Epidermal melanocyte (primary cell): ENCODE measurements at regions not wholly inside any gene's neighbourhood (a gene's known extent, or its start where the extent isn't known, plus 50 kb on each side); places are given as distances from the start of the nearest gene placed in this dataset.

Source experiments
- DNase-seq: peaks from one replicate; pipeline ENCODE4 v3.0.0; 2011; ENCODE audit warnings: low spot score; ENCODE audit not compliant: insufficient read length

DNA sequence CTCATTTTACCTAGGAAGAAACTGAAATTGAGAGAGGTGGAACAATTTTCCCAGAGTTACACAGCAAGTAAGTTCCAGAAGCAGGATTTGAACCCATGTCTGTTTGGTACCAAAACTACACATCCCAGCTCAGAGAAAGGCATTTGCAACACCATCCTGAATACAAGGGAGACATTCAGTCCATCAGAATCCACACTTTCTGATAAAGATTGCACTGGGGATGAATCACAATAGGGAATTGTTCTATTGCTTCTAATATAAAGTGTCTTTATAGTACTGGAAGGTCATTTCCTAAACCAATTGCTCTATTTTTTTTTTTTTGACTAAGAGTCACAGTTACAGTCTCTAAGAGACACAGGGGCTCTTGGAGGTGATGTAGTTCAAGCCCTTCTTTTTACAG, 208.1 kb upstream of the CADM1 start:
- DNase-seq, result no peak

DNA sequence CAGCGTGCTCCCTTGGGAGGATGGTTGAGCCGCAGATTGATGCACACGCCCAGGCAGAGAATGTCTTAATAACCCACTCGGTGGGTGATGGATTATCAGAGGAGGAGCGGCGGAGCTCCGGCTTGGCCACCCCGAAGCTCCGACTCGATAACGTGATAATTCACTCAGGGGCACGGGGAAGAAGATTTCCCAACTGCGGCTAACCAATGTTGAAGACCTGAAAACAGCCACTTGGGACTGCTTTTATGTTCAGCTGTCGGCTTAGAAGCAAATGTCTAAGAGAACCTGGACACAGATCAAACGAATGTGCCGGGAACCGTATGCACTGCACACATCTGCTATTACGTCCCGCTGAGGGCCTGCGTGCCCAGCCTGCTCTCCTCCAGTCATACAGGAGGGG, 206.8 kb upstream of the CADM1 start:
- no peak for DNase-seq

DNA sequence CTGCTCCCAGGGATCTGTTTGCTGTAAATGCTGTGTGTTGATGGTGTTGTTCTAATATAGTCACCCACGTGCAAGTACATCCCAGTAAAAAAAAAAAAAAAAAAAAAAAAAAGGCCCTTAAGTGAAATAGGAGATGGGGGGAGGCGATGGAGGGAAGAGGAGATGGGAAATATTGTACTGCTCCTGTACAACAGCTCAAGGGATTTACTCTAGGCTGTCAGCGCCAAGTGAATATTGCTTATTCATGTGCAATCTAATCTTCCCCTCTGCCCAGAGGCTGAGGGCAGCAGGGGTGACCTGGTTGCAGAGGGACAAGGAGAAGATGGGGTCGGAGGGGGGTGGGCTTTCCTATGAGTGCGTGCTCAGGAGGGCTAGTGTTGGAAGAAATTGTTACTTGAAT, 206.2 kb upstream of the CADM1 start:
- no peak for DNase-seq

DNA sequence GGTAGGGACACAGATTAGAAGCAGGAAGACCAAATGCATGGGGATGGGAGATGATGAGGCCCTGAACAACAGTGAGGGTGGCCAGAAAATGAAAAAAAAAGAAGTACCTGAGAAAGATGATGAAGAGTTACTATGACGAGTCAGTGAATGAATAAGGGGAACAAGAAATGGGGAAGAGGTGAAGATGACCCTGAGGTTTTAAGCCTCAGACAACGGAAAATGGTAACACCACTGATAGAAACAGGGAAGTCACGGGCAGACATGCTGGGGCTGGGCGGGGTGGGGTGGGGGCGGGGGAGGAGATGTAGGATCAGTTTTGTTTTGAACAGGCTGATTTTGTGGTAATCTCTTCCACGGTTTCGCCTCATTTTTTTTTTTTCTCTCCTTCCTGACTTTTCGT, 205.1 kb upstream of the CADM1 start:
- DNase-seq, result no peak

DNA sequence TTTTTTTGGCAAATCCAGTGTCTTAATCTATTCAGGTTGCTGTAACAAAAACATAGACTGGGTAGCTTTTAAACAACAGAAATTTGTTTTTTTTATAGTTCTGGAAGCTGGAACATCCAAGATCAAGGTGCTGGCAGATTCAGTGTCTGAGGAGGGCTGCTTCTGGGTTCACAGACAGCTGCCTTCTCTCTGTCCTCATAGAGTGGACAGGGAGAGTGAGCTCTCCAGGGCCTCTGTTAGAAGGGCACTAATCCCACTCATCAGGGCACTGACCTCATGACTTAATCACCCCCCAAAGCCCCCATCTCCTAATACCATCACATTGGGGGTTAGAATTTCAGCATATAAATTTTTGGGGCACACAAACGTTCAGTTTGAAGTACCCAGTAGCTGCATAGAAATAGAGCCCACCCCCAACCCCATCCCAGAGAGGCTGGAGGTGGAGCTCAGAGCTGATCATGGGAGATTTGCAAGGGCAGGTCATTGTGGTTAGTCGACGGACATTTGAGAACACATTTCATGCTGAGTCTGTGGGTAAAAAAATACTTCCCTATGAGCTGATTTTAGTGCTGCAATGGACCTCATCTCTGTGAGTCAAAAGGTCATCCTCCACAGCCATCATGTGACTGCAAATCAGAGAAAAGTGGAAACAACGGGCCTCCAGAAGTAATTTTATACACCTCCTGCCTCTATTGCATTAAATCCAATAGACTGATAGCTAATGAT, 203.1 kb upstream of the CADM1 start:
- DNase-seq, result no peak

DNA sequence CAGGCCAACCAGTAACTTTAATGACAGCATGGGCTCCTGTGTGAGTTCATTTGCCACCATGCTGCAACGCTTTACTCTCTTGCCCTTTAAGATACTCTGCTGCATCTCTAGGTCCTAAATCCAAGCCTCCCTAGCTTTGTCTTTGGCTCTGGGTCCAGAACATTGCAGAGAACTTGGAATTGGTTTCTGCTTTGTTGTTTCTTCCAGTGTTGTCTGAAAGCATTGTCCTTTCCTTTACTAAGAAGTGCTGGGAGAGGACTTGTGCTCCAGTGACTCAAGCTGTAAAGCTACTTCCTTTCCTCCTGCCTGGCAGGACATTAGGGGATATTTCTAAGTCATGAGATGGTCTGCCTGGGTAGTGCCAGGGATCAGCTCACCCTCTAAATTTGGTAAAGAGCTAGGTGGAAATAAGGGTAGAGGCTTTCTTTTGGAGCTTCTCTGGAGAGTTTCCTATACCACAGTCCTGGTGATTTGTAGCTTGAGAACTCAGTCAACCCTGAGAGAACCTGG, 202.5 kb upstream of the CADM1 start:
- no peak for DNase-seq

DNA sequence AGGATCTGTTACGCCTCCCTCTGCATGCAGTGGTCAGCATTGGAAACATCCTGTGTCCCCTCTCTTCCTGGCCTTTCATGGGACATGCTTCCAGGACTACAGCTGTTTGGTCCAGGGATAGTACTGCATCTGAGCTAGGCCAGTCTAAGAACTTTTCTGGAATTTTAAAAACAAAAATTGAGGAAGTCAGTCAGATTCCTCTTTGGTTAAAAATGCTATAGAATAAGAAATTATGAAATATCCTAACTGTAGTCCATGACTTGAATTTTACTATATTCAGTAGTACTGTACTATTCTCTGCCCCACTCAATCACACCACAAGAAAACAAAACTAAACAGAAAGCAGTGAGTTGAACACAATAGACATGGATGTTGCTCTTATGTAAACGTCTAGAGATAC, 201.0 kb upstream of the CADM1 start:
- no peak for DNase-seq

DNA sequence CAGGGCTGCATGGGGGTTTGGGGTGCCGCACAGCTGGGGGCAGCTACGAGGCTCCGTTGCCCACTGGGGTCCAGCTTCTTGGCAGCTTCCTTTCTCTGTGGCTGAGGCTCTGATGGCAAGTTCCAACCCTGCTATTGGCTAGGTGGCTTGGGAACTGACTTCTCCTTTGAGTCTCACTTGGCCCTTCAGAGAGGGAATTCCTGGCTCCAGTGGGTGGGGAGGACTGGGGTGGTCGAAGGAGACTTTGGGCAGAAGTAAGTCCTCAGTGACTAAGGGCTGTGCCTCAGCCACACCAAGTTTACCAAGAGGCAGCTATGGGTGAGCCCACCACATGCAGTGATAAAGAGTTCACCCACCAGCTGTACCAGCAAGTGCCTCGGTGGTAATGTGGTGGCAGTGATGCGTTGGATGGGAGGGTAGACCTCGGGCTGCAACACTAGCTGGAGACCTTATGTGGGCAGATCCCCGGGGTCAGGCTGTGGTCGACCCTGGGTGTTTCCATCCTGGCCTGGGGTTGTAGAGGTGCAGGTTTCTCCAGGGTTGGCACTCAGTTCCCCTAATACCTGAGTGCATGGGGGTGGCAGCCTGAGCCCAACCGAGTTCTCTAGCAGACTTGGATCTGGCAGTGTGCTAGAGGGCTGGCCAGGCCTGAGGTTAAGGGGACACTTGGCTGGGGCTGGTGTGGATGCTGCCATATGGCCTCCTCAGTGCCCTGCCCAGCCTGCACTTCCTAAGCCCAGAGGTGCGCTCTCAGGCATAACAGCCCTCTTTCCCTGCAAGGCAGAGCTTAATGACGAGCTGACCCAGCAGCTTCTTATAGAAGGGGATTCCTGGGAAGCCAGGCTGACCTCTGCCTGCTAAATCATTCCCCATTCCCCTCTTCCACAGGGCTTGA, 197.0 kb upstream of the CADM1 start:
- DNase-seq, result no peak

DNA sequence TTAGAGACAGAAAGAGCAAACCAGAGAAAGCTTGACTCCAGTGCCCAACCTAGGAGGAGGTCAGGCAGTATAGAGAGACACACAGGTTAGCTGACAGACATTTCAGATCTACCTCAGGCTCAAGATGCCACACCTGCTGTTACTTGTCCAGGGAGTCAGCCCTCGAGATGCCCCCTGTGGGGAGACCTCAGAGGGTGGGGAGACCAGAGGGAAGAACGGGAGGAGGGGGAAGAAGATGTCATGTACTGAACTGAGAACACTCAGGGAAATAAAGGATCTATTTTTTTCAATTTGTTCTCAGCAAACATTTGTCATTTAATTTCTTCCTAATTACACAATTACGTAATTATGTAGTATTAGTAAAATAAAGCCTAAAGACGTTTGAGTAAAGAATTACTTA, 196.3 kb upstream of the CADM1 start:
- DNase-seq, result no peak

DNA sequence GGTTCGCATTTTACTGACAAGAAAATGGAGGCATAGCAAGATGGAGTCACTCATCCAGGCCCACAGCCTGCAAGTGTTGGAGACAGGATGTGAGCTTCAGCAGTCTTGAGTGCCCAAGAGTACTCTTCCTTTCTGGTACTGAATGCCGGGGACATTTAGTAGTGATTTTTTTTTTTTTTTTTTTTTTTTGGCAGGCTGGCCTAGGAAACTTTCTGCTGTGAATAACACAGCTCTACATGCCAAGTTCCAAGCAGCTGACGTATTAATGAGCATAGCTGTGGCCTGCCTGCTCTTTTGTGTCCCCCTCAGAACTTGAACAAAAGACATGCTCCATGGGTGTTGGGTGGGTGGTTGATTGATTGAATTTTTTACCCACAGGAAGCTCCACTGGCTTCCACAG, 195.5 kb upstream of the CADM1 start:
- no peak for DNase-seq

DNA sequence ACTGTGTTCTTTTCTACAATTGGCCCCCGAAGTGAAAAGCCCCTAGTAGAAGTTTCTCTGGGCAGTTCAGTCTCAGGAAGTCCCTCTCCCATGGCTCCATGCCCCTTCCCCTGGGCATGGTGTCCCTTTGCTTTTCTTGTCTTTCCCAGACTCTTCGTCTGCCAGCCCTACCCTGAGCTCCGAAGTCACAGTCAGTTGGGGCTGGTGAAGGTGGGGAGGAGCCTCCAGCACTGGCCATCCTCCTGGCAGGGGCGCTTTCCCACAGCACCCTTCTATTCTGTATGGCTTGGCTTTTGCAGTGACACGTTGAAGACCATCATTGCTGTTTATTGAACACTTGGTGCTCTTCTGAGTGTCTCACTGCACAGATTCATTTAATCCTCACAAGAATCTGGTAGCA, 195.1 kb upstream of the CADM1 start:
- DNase-seq, result no peak

DNA sequence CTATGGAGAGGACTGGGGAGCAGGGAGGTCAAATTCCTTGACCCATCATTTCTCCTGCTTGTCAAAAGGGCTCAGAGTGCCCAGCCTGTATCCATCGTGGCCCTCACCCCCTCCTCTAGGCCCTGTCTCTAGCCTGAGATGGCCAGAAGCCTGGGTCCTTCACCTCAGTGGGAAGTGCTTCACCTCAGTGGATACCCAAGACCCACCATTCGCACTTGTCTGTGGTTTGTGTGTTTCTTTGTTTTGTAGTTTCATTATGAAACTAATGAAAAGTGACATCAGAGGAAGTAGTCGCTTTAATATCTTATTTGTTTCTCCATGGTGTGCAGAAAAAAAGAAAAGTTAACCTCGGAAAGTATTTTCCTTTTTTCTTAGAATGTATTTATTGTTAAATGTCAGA, 194.0 kb upstream of the CADM1 start:
- no peak for DNase-seq

DNA sequence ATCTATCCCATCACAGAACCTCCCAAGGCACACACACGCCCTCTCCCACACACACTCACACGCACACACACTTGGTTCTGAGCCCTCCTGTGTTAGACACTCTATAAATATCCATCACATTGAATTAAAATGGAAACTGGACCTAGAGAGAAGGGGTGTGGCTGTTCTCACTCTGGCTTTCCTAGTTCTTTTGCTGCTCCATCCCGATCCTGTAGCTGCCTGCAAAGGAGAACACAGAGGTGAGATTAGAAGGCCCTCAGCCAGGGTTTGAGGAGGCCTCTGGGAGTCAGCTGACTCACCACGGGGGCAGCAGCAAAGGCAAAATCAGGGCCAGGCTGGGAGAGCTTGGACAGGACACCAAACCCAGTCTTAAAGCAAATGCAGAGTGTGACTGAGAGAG, 192.3 kb upstream of the CADM1 start:
- no peak for DNase-seq

DNA sequence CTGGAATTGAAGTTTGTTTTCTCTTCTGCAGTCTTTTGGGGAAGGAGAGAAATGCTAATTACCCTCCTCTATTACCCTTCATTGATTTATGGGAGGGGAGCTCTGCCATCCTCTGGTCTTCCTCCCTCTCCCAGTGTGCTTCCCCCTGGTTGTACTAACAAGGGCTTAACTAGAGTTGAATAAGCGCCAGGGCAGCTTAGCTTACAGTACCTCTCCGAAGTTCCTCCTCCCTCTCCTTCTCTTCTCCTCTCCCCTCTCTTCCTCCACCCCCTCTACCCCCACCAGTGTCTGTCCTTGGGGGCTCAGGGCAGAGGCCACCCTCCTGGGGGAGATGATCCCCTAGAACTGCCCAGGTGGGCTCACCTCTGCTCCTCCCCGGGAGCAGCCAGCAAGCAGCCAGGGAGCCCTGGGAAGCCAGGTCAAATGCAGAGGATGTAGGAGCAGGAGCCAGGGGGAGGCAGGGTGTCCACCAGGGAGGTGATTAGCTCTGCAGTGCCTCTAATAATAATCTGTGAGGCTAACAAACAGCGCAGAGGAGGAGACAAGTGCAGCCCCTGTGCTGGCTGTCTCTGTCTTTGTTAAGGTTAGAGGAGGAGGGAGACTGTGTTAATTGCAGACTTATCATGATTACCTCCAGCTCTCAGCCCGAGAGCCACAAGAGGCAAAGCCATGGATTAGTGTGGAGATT, 191.6 kb upstream of the CADM1 start:
- DNase-seq, result no peak

DNA sequence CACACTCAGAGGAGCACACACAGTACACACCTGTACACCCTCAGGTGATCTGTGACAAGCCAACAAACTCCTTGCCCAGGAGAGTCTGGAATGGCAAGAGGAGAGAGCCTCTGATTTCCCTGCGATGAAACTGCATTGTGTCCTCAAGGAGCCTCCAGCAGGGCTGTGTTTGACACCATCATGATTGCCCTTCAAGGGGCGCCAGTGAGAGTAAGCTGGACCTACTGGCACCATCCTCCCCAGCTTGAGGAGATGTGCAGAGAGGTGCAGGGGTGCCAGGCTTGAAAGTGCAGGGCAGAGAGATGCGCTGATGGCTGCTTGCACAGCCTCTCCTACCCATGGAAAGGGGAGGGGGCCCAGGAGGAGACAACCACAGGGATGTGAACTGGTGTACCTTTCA, 188.8 kb upstream of the CADM1 start:
- no peak for DNase-seq

DNA sequence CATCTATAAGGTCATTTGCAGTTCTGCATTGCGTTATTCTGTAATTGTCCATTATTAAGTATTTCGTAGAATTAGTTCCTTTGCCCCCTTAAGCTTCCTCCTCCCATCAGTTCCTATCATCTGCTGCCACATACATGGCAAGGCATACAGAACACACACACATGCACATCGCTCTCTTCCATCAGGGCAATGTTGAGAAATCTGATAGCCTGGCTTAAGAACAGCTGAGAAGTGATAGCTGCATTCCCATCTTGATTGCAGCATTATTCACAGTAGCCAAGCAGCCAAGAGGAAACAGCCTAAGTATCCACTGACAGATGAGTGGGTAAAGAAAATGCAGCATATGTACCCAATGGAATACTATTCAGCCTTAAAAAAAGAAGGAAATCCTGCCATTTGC, 186.8 kb upstream of the CADM1 start:
- no peak for DNase-seq

DNA sequence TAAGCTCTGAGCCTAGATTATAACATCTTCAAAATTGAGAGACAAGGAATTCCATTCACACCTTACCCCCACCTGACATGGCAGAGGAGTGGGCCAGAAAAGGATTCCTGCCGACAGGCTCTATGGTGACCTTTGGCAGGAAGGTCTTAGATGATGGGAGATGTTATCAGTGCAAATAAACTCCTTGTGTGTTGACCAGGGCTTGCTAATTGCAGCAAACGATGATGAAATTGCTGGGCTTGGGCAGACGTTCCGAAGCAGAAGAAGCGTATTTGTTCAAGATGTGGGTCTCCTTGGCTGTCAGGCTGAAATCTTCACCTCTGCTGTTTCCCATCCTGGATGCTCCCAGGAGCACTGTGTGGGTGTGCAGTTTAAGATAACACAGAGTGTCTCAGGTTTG, 183.7 kb upstream of the CADM1 start:
- DNase-seq, result no peak

DNA sequence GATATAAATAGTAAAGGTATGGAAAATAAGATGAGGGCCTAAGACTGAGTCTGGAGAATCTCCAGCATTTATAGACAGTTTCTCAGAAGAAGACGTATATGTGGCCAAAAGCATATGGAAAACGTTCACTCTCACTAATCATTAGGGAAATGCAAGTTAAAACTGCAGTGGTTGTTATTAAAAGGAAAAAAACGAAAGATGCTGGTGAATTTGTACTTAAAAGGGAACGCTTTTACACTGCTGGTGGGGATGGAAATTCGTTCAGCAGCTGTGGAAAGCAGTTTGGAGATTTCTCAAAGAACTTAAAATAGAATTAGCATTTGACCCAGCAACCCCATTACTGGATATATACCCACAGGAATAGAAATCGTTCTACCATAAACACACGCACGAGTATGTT, 180.5 kb upstream of the CADM1 start:
- DNase-seq, result no peak

DNA sequence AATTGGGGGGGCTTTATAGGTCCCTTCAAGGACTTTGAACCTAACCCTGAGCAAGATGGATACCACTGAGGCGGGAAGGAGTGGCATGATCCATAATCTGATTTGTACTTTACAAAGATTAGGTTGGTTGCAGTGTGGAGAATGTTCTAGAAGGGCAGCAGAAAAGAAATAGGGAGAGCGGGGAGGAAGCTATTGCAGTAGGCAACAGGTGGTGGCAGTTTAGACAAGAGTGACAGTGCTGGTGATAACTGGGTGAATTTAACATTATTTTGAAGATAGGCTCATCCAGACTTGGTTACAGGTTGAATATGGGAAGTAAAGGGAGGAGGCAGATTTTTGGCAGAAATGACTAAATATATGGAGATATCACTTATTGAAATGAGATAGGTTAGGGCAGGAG, 179.9 kb upstream of the CADM1 start:
- no peak for DNase-seq

DNA sequence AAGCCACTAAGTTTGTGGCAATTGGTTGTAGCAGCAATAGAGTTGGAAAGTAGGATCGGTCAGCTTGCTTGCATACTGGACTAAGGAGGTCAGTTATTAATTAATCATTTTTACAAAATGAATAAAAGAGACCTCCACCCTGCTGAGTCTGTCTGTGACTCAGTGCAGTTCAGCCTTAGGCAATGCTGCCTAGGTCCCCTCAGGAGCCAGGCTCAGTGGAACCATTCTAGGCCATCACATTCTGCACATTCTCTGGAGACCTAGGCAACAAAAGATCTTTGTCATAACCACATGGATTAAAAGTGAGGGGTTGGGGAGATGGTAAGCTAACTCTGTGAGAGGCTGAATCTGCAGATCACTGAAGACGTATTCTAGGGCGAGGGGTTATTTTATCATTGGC, 178.7 kb upstream of the CADM1 start:
- no peak for DNase-seq

DNA sequence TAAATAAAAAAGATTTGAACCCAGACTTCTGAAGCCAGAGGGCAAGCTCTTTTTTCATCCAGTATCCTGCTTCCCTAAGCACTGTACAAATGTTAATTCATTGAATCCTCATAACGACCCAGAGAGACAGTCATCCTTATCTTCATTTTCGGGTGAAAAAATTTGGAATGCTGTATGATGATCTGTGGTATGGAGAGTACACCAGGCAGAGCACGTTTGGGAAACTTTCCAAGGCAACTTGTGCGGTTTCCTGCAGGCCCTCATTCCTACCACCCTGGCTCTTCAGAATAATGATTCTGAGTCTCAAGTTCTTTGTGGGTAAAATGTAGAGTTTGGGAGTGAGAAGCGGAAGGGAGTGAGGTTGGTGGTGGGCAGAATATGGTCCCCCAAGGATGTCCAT, 177.9 kb upstream of the CADM1 start:
- no peak for DNase-seq

DNA sequence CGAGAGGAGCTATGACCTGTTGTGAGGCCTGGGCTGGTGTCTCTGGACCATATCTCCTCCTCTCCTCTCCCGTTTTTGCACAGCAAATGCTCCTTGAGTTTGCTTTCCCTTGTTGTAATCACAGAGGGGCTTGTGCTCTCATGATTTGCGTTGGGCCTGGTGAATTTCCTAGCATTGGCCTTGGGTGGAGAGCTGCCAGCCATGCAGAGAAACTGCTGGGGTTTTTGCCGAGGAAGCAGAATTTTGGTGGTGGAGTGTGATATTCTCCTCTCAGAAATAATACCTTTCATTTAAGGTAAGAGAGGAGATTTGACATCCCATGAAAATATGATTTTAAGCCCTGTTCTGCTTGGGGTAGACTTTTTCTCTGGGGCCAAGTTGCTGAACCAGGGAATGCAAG, 175.7 kb upstream of the CADM1 start:
- DNase-seq, result no peak
